H9 (cell line): ENCODE measurements at regions not wholly inside any gene's neighbourhood (a gene's known extent, or its start where the extent isn't known, plus 50 kb on each side); places are given as distances from the start of the nearest gene placed in this dataset.

ENCODE experiments used
- DNase-seq: peaks from one replicate; pipeline ENCODE4 v3.0.0-alpha.2; 2017
- H2AFZ ChIP-seq: one replicate; pipeline ENCODE4 v1.6.1; 2013; ENCODE audit warnings: mild to moderate bottlenecking, low read length, control low read depth, moderate library complexity
- H2AK5ac ChIP-seq: 2 replicates; pipeline ENCODE4 v1.6.1; 2013; ENCODE audit warnings: low read length, control low read depth, mixed read lengths; ENCODE audit not compliant: insufficient read length
- H2BK120ac ChIP-seq: one replicate; pipeline ENCODE4 v1.6.1; 2013; ENCODE audit warnings: low read depth, mild to moderate bottlenecking, low read length, control low read depth, inconsistent platforms; ENCODE audit not compliant: poor library complexity, severe bottlenecking
- H2BK12ac ChIP-seq: 2 replicates; pipeline ENCODE4 v1.6.1; 2013; ENCODE audit warnings: low read length, control low read depth, mixed read lengths, low read depth; ENCODE audit not compliant: insufficient read length
- H2BK15ac ChIP-seq: 2 replicates; pipeline ENCODE4 v1.6.1; 2013; ENCODE audit warnings: low read depth, low read length, control low read depth
- H2BK20ac ChIP-seq: one replicate; pipeline ENCODE4 v1.6.1; 2013; ENCODE audit warnings: low read depth, mild to moderate bottlenecking, low read length, control low read depth, inconsistent platforms; ENCODE audit not compliant: poor library complexity, severe bottlenecking
- H2BK5ac ChIP-seq: 2 replicates; pipeline ENCODE4 v1.6.1; 2013; ENCODE audit warnings: low read length, control low read depth, mixed read lengths; ENCODE audit not compliant: insufficient read length
- H3K14ac ChIP-seq: 2 replicates; pipeline ENCODE4 v1.6.1; 2013; ENCODE audit warnings: low read length, control low read depth; ENCODE audit not compliant: insufficient read depth
- H3K18ac ChIP-seq: 2 replicates; pipeline ENCODE4 v1.6.1; 2013; ENCODE audit warnings: low read depth, mild to moderate bottlenecking, mixed read lengths, low read length, control low read depth; ENCODE audit not compliant: insufficient read length
- H3K23ac ChIP-seq: 2 replicates; pipeline ENCODE4 v1.6.1; 2013; ENCODE audit warnings: low read length, control low read depth, mixed read lengths, low read depth; ENCODE audit not compliant: insufficient read length
- H3K23me2 ChIP-seq: 2 replicates; pipeline ENCODE4 v1.6.1; 2013; ENCODE audit warnings: low read depth, mild to moderate bottlenecking, mixed read lengths, low read length, control low read depth; ENCODE audit not compliant: insufficient read length, poor library complexity, severe bottlenecking
- H3K27ac ChIP-seq: 2 replicates; pipeline ENCODE4 v1.5.1; 2013; ENCODE audit warnings: low read length, control low read depth, mixed read lengths, low read depth; ENCODE audit not compliant: insufficient read length
- H3K27me3 ChIP-seq: 2 replicates; pipeline ENCODE4 v1.6.1; 2013; ENCODE audit warnings: low read length, control low read depth, inconsistent platforms; ENCODE audit not compliant: insufficient read depth
- H3K4ac ChIP-seq: 2 replicates; pipeline ENCODE4 v1.6.1; 2013; ENCODE audit warnings: low read depth, mild to moderate bottlenecking, control low read depth, inconsistent platforms, low read length, moderate library complexity
- H3K4me1 ChIP-seq: 2 replicates; pipeline ENCODE4 v1.6.1; 2013; ENCODE audit warnings: low read length, control low read depth, inconsistent platforms; ENCODE audit not compliant: insufficient read depth
- H3K4me2 ChIP-seq: 2 replicates; pipeline ENCODE4 v1.6.1; 2013; ENCODE audit warnings: low read length, control low read depth, mixed read lengths; ENCODE audit not compliant: insufficient read length, insufficient read depth
- H3K56ac ChIP-seq: 2 replicates; pipeline ENCODE4 v1.6.1; 2013; ENCODE audit warnings: low read depth, mild to moderate bottlenecking, mixed read lengths, low read length, control low read depth; ENCODE audit not compliant: insufficient read length
- H3K79me1 ChIP-seq: 2 replicates; pipeline ENCODE4 v1.6.1; 2013; ENCODE audit warnings: low read depth, mild to moderate bottlenecking, moderate library complexity, low read length, control low read depth, inconsistent platforms; ENCODE audit not compliant: insufficient read depth, poor library complexity, severe bottlenecking
- H3K79me2 ChIP-seq: 2 replicates; pipeline ENCODE4 v1.6.1; 2013; ENCODE audit warnings: low read length, control low read depth, inconsistent platforms; ENCODE audit not compliant: insufficient read depth
- H3K9ac ChIP-seq: 2 replicates; pipeline ENCODE4 v1.6.1; 2013; ENCODE audit warnings: low read length, control low read depth, mixed read lengths; ENCODE audit not compliant: insufficient read length; ENCODE audit errors: extremely low read depth
- H3K9me3 ChIP-seq: one replicate; pipeline ENCODE4 v1.6.1; 2013; ENCODE audit warnings: low read depth, low read length, inconsistent platforms; ENCODE audit not compliant: control insufficient read depth
- H3T11ph ChIP-seq: one replicate; pipeline ENCODE4 v1.6.1; 2013; ENCODE audit warnings: mild to moderate bottlenecking, low read length, control low read depth, inconsistent platforms
- H4K20me1 ChIP-seq: one replicate; pipeline ENCODE4 v1.6.1; 2013; ENCODE audit not compliant: control insufficient read depth, insufficient read length, insufficient read depth
- H4K5ac ChIP-seq: 2 replicates; pipeline ENCODE4 v1.6.1; 2013; ENCODE audit warnings: low read depth, mild to moderate bottlenecking, mixed read lengths, low read length, control low read depth; ENCODE audit not compliant: insufficient read length
- H4K8ac ChIP-seq: replicated peaks from 2 replicates; pipeline ENCODE4 v1.6.1; 2013; ENCODE audit warnings: low read length, control low read depth, mixed read lengths, low read depth; ENCODE audit not compliant: insufficient read length
- H4K91ac ChIP-seq: 2 replicates; pipeline ENCODE4 v1.6.1; 2013; ENCODE audit warnings: low read depth, mild to moderate bottlenecking, moderate library complexity, mixed read lengths, low read length, control low read depth; ENCODE audit not compliant: insufficient read length
- H3K27ac Mint-ChIP-seq, 3 experiments: 2 replicates in 2 of 3; 3 replicates in 1 of 3; pipeline ENCODE4 v1.8.0; 2020 to 2021; ENCODE audit warnings: mixed read lengths in 3 of 3, mild to moderate bottlenecking in 1 of 3, moderate library complexity in 1 of 3
- H3K27me3 Mint-ChIP-seq: 2 replicates; pipeline ENCODE4 v1.8.0; 2021; ENCODE audit warnings: low read depth, mild to moderate bottlenecking, moderate library complexity, mixed read lengths
- H3K36me3 Mint-ChIP-seq, 3 experiments: 2 replicates in 2 of 3; 3 replicates in 1 of 3; pipeline ENCODE4 v1.8.0; 2020 to 2021; ENCODE audit warnings: low read depth in 3 of 3, mixed read lengths in 3 of 3; ENCODE audit not compliant: insufficient read depth in 1 of 3
- H3K4me1 Mint-ChIP-seq, 2 experiments: 2 replicates each; pipeline ENCODE4 v1.8.0; 2020; ENCODE audit warnings: mixed read lengths in 2 of 2
- H3K4me3 Mint-ChIP-seq, 2 experiments: 2 replicates in 1 of 2; 3 replicates in 1 of 2; pipeline ENCODE4 v1.8.0; 2020 to 2021; ENCODE audit warnings: mild to moderate bottlenecking in 2 of 2, mixed read lengths in 2 of 2, moderate library complexity in 1 of 2
- H3K9me3 Mint-ChIP-seq, 2 experiments: 2 replicates in 1 of 2; 3 replicates in 1 of 2; pipeline ENCODE4 v1.8.0; 2020; ENCODE audit warnings: mild to moderate bottlenecking in 2 of 2, mixed read lengths in 2 of 2, moderate library complexity in 1 of 2
- WGBS: extraction: QIAGEN DNeasy Blood & Tissue Kit; methylation state at CpG from one replicate; pipeline ENCODE4 v1.1.7; 2013; ENCODE audit warnings: missing lambda C conversion rate, low lambda C conversion rate, mixed read lengths; ENCODE audit not compliant: insufficient read length; ENCODE audit errors: extremely low coverage; 5-methylcytosine and 5-hydroxymethylcytosine counted together
- TF ChIP-seq, protein P1 (sequence below): fragments of 200-600 bp; sonication (generic); conservative IDR thresholded peaks from 3 replicates; pipeline ENCODE4 v1.8.0; 2021; ENCODE audit warnings: antibody characterized with exemption, mild to moderate bottlenecking

DNA sequence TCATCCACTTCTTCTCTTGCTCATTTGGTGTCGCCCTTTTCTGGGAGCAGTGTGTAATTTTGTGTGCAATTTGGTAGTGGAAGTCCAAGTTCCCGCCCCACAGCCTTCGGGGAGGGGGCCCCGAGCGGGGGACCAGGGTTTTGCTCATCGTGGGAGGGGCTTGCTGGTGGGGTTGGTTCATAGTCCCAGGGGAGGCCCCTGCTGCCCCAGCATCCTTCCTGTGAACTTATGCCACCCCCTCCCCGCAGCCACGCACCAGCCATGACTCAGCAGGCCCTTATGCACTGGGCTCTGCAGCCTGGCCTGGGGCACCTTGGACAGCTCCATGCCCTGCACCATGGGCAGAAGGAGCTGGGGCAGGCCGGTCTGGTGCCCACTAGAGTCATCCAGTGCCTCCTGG, 1183.6 kb downstream of the BRD1 start:
- no peak overlapping the region for H3K4me2 ChIP-seq
- no peaks in the 10 kb centered on the region for H3K79me2 ChIP-seq
- Mint-ChIP-seq H3K36me3 (peaks cover 0 to 3% (median 0%) of the 10 kb centered on the region in 3 experiments; a peak in 1 of 7 replicates), H3K27me3 (no peaks in the 10 kb centered on the region; the same call in 1 of the 2 replicates), H3K4me1 (peaks cover 0 to 6% of the 10 kb centered on the region in 2 experiments; a peak in 2 of 4 replicates), H3K27ac (peak overlapping the region in 1 of 3 experiments; percentile 79; a peak in 3 of 7 replicates), H3K9me3 (no peaks in the 10 kb centered on the region; a peak in 1 of 5 replicates), H3K4me3 (no peak overlapping the region)
- H3K18ac ChIP-seq: no peak overlapping the region
- H3K9ac ChIP-seq: no peak overlapping the region
- no peaks in the 10 kb centered on the region for H3K4me1 ChIP-seq
- no peak overlapping the region for H2AK5ac ChIP-seq
- H2BK15ac ChIP-seq: no peak overlapping the region
- H3K23ac ChIP-seq: no peak overlapping the region
- no peak overlapping the region for H2AFZ ChIP-seq
- WGBS: no CpG with 5 or more reads among the region's 9 CpGs
- no peaks in the 10 kb centered on the region for H3K79me1 ChIP-seq
- no peak overlapping the region for H2BK5ac ChIP-seq
- no peak overlapping the region for H3K56ac ChIP-seq
- no peak overlapping the region for H4K5ac ChIP-seq
- DNase-seq: no peak
- no peaks in the 10 kb centered on the region for H3K27me3 ChIP-seq
- H4K91ac ChIP-seq: no peak overlapping the region
- H2BK120ac ChIP-seq: no peak overlapping the region
- no peak overlapping the region for H3K4ac ChIP-seq
- TF ChIP-seq, protein P1, sequence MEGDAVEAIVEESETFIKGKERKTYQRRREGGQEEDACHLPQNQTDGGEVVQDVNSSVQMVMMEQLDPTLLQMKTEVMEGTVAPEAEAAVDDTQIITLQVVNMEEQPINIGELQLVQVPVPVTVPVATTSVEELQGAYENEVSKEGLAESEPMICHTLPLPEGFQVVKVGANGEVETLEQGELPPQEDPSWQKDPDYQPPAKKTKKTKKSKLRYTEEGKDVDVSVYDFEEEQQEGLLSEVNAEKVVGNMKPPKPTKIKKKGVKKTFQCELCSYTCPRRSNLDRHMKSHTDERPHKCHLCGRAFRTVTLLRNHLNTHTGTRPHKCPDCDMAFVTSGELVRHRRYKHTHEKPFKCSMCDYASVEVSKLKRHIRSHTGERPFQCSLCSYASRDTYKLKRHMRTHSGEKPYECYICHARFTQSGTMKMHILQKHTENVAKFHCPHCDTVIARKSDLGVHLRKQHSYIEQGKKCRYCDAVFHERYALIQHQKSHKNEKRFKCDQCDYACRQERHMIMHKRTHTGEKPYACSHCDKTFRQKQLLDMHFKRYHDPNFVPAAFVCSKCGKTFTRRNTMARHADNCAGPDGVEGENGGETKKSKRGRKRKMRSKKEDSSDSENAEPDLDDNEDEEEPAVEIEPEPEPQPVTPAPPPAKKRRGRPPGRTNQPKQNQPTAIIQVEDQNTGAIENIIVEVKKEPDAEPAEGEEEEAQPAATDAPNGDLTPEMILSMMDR: no peak
- no peak overlapping the region for H3T11ph ChIP-seq
- H3K23me2 ChIP-seq: no peaks in the 10 kb centered on the region
- no peak overlapping the region for H3K14ac ChIP-seq
- H4K8ac ChIP-seq: no peak overlapping the region
- H3K27ac ChIP-seq: no peak overlapping the region
- H2BK20ac ChIP-seq: no peak overlapping the region
- no peak overlapping the region for H2BK12ac ChIP-seq
- no peaks in the 10 kb centered on the region for H4K20me1 ChIP-seq
- no peaks in the 10 kb centered on the region for H3K9me3 ChIP-seq
